ENCODE measurements at regions not wholly inside any gene's neighbourhood (a gene's known extent, or its start where the extent isn't known, plus 50 kb on each side); places are given as distances from the start of the nearest gene placed in this dataset.
"Not testable (repeated sequence)": the region's sequence is repeated elsewhere in the genome, so short reads cannot be mapped to it uniquely, and the experiment has no call there.

DNA sequence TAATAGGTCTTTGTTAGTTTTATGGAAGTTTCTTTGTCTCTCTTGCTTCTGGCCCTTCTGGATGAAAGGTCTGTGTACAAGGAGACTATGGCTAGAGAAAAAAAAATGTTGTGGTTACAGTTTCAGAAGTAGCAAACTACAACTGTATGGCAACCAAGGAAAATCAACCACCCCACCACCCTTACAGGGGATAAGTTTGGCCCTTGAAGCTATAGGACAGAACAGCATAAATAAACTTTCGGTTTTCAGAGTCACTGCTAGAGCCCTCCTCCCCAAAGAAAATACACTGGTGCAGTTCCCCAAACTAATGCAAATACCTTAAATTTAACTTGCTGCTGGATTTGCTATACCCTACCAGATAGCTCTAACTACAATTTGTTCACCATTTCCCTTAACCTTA is 1216.7 kb downstream of the EFNA5 start:
- H3K4me3 ChIP-seq (ENCODE audit: low read depth, low read length): no peak overlapping the region
- DNase-seq (ENCODE audit: low read depth): no peak
- TF ChIP-seq, protein P1, sequence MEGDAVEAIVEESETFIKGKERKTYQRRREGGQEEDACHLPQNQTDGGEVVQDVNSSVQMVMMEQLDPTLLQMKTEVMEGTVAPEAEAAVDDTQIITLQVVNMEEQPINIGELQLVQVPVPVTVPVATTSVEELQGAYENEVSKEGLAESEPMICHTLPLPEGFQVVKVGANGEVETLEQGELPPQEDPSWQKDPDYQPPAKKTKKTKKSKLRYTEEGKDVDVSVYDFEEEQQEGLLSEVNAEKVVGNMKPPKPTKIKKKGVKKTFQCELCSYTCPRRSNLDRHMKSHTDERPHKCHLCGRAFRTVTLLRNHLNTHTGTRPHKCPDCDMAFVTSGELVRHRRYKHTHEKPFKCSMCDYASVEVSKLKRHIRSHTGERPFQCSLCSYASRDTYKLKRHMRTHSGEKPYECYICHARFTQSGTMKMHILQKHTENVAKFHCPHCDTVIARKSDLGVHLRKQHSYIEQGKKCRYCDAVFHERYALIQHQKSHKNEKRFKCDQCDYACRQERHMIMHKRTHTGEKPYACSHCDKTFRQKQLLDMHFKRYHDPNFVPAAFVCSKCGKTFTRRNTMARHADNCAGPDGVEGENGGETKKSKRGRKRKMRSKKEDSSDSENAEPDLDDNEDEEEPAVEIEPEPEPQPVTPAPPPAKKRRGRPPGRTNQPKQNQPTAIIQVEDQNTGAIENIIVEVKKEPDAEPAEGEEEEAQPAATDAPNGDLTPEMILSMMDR (conservative IDR thresholded peaks at IDR 0.05; ENCODE audit: low read depth, low read length): no peak

DNA sequence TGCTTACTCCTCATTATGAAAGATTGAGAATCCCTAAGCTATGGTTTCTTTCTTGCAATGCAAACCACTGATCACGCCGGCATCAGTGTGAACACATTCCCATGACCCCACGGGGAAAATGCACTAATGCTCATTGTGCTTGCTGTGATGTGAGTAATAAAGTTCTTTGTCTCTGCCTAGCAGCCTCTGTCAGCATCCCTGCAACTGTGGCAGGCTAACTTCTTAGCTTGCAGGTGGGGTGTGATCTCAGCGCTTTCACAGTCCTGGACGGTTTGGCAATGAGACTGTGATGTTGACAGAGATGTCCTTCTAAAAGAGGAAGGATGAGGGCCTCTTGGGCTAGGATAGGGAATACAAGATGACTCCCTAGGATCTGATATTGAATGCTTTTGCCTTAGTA is 1218.7 kb downstream of the EFNA5 start:
- H3K4me3 ChIP-seq (ENCODE audit: low read depth, low read length): no peak overlapping the region
- TF ChIP-seq, protein P1 (conservative IDR thresholded peaks at IDR 0.05; ENCODE audit: low read depth, low read length): no peak
- no peak for DNase-seq (ENCODE audit: low read depth)

DNA sequence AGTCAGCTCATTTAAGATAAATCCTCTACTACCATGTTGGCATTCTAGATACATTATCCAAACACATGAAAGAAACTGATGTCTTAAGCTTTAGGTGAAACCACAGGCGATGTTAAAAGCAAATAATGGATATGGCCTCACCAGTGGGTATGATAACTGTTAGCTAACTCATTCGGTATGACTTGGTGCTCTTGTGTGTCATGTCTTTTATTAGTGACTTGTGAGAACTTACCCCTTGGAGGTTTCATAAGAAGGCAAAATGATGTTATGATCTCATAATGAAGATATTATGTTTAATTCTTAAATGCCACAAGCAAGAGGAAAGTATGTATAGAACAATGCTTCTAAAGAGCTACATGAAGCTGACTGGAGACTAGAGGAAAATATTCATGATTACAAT is 1227.0 kb downstream of the EFNA5 start:
- no peak overlapping the region for H3K4me3 ChIP-seq (ENCODE audit: low read depth, low read length)
- TF ChIP-seq, protein P1 (conservative IDR thresholded peaks at IDR 0.05; ENCODE audit: low read depth, low read length): no peak
- no peak for DNase-seq (ENCODE audit: low read depth)

DNA sequence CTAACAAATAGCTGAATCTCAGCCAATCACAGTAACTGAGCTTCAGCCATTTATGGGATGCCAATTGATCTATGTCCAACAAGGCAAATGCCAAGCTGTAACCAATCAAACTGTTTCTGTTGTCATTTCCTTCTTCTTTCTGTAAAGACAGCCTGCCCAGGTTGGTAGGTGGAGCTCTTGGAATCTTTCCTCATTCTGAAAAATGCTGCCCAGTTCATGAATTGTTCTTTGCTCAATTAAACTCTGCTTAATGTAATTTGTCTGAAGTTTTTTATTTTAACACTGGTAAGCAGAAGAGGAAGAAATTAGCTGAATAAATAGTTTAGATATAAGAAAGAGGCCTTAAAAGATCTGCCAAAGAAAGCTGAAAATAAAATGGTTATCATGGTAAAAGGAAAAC is 1235.6 kb downstream of the EFNA5 start:
- H3K4me3 ChIP-seq (ENCODE audit: low read depth, low read length): no peak overlapping the region
- DNase-seq (ENCODE audit: low read depth): no peak
- TF ChIP-seq, protein P1 (conservative IDR thresholded peaks at IDR 0.05; ENCODE audit: low read depth, low read length): no peak

DNA sequence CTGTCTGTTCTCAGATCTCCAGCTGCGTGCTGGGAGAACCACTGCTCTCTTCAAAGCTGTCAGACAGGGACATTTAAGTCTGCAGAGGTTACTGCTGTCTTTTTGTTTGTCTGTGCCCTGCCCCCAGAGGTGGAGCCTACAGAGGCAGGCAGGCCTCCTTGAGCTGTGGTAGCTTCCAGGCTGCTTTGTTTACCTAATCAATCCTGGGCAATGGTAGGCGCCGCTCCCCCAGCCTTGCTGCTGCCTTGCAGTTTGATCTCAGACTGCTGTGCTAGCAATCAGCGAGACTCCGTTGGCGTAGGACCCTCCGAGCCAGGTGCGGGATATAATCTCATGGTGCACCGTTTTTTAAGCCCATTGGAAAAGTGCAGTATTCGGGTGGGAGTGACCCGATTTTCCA is 1240.0 kb downstream of the EFNA5 start:
- not testable (repeated sequence) for H3K4me3 ChIP-seq (ENCODE audit: low read depth, low read length); DNase-seq (ENCODE audit: low read depth)

DNA sequence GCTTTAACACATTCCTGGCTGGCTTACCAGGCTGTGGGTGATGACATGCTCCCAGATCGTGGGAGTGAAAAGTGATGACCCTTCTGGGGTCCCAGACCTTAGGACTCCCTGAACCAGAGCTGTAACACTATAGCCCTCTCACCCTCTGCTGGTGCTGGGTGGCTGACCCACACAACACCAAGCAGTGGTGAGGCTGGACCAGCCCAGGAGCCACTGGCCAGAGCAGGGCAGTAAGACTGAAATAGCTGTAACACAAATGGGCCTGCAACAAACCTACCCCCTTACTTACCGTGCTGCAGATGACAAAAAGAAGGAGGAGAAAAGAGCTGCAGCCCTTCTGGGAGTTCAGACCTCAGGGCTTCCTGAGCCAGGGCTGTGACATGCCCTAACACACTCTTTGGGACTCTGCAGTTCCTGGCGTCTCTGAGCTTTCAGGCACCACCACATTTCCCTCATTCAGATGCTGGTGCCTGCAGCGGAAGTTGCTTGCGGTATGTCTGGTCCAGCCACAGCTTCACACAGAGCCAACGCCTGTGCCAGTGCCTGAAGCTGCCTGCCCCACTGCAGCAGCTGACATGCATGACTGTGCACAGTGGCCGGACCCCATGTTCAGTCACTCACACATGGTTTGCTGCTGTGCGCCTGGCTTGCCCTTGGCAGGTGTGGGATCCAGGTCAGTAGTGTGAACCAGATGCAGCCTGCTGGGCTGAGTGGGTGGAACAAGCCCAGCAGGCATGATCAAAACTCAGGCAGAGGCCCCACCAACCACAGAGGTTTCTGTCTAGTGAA is 1247.4 kb downstream of the EFNA5 start:
- no peak for DNase-seq (ENCODE audit: low read depth)
- TF ChIP-seq, protein P1 (conservative IDR thresholded peaks at IDR 0.05; ENCODE audit: low read depth, low read length): no peak
- no peak overlapping the region for H3K4me3 ChIP-seq (ENCODE audit: low read depth, low read length)

DNA sequence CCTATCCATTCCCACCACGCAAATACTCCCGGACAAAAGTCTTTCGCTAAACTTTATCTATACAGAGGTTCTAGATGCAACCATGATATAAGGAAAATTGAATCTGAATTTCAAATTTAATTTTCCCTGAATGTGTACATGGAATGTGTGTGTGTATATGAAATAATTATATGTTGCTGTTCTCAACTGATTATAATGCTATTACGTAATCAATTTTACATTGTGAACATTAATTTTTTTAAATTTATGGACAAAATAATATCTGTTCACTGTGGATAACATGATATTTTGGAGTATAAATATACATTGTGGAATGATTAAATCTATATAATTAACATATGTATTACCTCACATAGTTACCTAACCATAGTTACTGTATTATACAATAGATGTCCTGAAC is 1250.6 kb downstream of the EFNA5 start:
- TF ChIP-seq, protein P1 (conservative IDR thresholded peaks at IDR 0.05; ENCODE audit: low read depth, low read length): no peak
- no peak for DNase-seq (ENCODE audit: low read depth)
- H3K4me3 ChIP-seq (ENCODE audit: low read depth, low read length): no peak overlapping the region

All from choroid plexus epithelial cell (primary cell).